ENCODE measurements at regions not wholly inside any gene's neighbourhood (a gene's known extent, or its start where the extent isn't known, plus 50 kb on each side); places are given as distances from the start of the nearest gene placed in this dataset.

- Histone ChIP-seq H3K9me2 (replicated peaks; ENCODE audit: insufficient read depth, low read length) (no peaks in the 10 kb centered on the region), H3K36me3 (replicated peaks; ENCODE audit: insufficient read depth, low read length) (no peaks in the 10 kb centered on the region), H3K4me2 (ENCODE audit: low read depth, low read length) (no peak overlapping the region), H3K79me2 (ENCODE audit: low read length) (no peaks in the 10 kb centered on the region), H3K27me3 (replicated peaks; ENCODE audit: insufficient read depth, low read length) (no peaks in the 10 kb centered on the region), H3K9ac (ENCODE audit: low read length) (no peak overlapping the region), H3K27ac (ENCODE audit: low read length) (no peak overlapping the region), H3K9me3 (replicated peaks; ENCODE audit: insufficient read depth, low read length) (no peaks in the 10 kb centered on the region), H2AFZ (ENCODE audit: low read length) (no peak overlapping the region), H3K4me1 (ENCODE audit: low read length) (no peaks in the 10 kb centered on the region), H4K20me1 (ENCODE audit: insufficient read depth, low read length) (no peaks in the 10 kb centered on the region), H3K4me3 (ENCODE audit: low read length) (no peak overlapping the region), H3F3A (ENCODE audit: insufficient read depth, low read length) (no peaks in the 10 kb centered on the region)
- DNase-seq = no peak
- TF ChIP-seq EZH2phosphoT487 (IDR thresholded peaks at IDR 0.05; ENCODE audit: low read length) = no peak
- TF ChIP-seq CTCF (IDR thresholded peaks at IDR 0.05; ENCODE audit: low read length) = no peak
- no peak for TF ChIP-seq EZH2 (optimal IDR thresholded peaks at IDR 0.05; ENCODE audit: low read depth, low read length)
Measured at GRCh38 chr6:113120224-113120581, 736.9 kb upstream of the MARCKS start.

GRCh38 chr6:113120582-113121285, 736.4 kb upstream of the MARCKS start:
- H3K27me3 ChIP-seq (replicated peaks; ENCODE audit: insufficient read depth, low read length) = no peaks in the 10 kb centered on the region
- H4K20me1 ChIP-seq (ENCODE audit: insufficient read depth, low read length) = no peaks in the 10 kb centered on the region
- H3K79me2 ChIP-seq (ENCODE audit: low read length) = no peaks in the 10 kb centered on the region
- H3K4me2 ChIP-seq (ENCODE audit: low read depth, low read length) = no peak overlapping the region
- no peaks in the 10 kb centered on the region for H3F3A ChIP-seq (ENCODE audit: insufficient read depth, low read length)
- H2AFZ ChIP-seq (ENCODE audit: low read length) = no peak overlapping the region
- no peak overlapping the region for H3K27ac ChIP-seq (ENCODE audit: low read length)
- TF ChIP-seq CTCF (IDR thresholded peaks at IDR 0.05; ENCODE audit: low read length) (no peak), EZH2 (optimal IDR thresholded peaks at IDR 0.05; ENCODE audit: low read depth, low read length) (no peak), EZH2phosphoT487 (IDR thresholded peaks at IDR 0.05; ENCODE audit: low read length) (no peak)
- no peak overlapping the region for H3K4me3 ChIP-seq (ENCODE audit: low read length)
- H3K4me1 ChIP-seq (ENCODE audit: low read length) = no peaks in the 10 kb centered on the region
- H3K9ac ChIP-seq (ENCODE audit: low read length) = no peak overlapping the region
- no peak for DNase-seq
- no peaks in the 10 kb centered on the region for H3K9me3 ChIP-seq (replicated peaks; ENCODE audit: insufficient read depth, low read length)
- no peaks in the 10 kb centered on the region for H3K36me3 ChIP-seq (replicated peaks; ENCODE audit: insufficient read depth, low read length)
- H3K9me2 ChIP-seq (replicated peaks; ENCODE audit: insufficient read depth, low read length) = no peaks in the 10 kb centered on the region

GRCh38 chr6:113121571-113121970, 735.6 kb upstream of the MARCKS start:
- H3K27ac ChIP-seq (ENCODE audit: low read length) = no peak overlapping the region
- H3K9ac ChIP-seq (ENCODE audit: low read length) = no peak overlapping the region

More at GRCh38 chr6:113121571-113121970, 735.6 kb upstream of the MARCKS start:
- Histone ChIP-seq H3F3A (ENCODE audit: insufficient read depth, low read length) (no peaks in the 10 kb centered on the region), H3K27me3 (replicated peaks; ENCODE audit: insufficient read depth, low read length) (no peaks in the 10 kb centered on the region), H4K20me1 (ENCODE audit: insufficient read depth, low read length) (no peaks in the 10 kb centered on the region), H3K36me3 (replicated peaks; ENCODE audit: insufficient read depth, low read length) (no peaks in the 10 kb centered on the region), H3K4me1 (ENCODE audit: low read length) (no peaks in the 10 kb centered on the region), H3K4me2 (ENCODE audit: low read depth, low read length) (no peak overlapping the region), H2AFZ (ENCODE audit: low read length) (no peak overlapping the region), H3K9me3 (replicated peaks; ENCODE audit: insufficient read depth, low read length) (no peaks in the 10 kb centered on the region), H3K9me2 (replicated peaks; ENCODE audit: insufficient read depth, low read length) (no peaks in the 10 kb centered on the region), H3K79me2 (ENCODE audit: low read length) (no peaks in the 10 kb centered on the region), H3K4me3 (ENCODE audit: low read length) (no peak overlapping the region)
- TF ChIP-seq CTCF (IDR thresholded peaks at IDR 0.05; ENCODE audit: low read length) (no peak), EZH2 (optimal IDR thresholded peaks at IDR 0.05; ENCODE audit: low read depth, low read length) (no peak), EZH2phosphoT487 (IDR thresholded peaks at IDR 0.05; ENCODE audit: low read length) (no peak)
- DNase-seq = no peak

All from MM.1S (cell line).